ENCODE measurements at regions not wholly inside any gene's neighbourhood (a gene's known extent, or its start where the extent isn't known, plus 50 kb on each side); places are given as distances from the start of the nearest gene placed in this dataset.

- H3K27ac ChIP-seq (ENCODE audit: low read depth, low read length), result no peak overlapping the region
- DNase-seq (ENCODE audit: low read depth, low spot score), result no peak
- ChIA-PET CTCF (interaction anchor here (0.7 to 2.2 kb wide), 3 partner anchors 31 to 223 kb away, joined by 3 to 7 read pairs (median 3); no protein-coding TSS in a partner anchor), POLR2A (no interaction called here)
- no peak for TF ChIP-seq CTCF (IDR thresholded peaks at IDR 0.05; ENCODE audit: low read depth, low read length)
- H3K27me3 ChIP-seq (ENCODE audit: control insufficient read depth, insufficient read depth, low read length), result no peaks in the 10 kb centered on the region
- H3K9me3 ChIP-seq (ENCODE audit: control insufficient read depth, insufficient read depth, low read length), result no peaks in the 10 kb centered on the region
- H3K4me3 ChIP-seq (ENCODE audit: low read depth, low read length), result no peak overlapping the region
Measured at GRCh38 chr3:113065336-113065735, 74.6 kb downstream of the GTPBP8 start.

GRCh38 chr3:113070072-113070640 lies 79.4 kb downstream of the GTPBP8 start:
- Histone ChIP-seq H3K27ac (ENCODE audit: low read depth, low read length) (no peak overlapping the region), H3K27me3 (ENCODE audit: control insufficient read depth, insufficient read depth, low read length) (peaks cover 3% of the 10 kb centered on the region), H3K9me3 (ENCODE audit: control insufficient read depth, insufficient read depth, low read length) (no peaks in the 10 kb centered on the region), H3K4me3 (ENCODE audit: low read depth, low read length) (no peak overlapping the region)
- CTCF ChIA-PET, result interaction anchor here (1.2 kb wide), 1 partner anchor 219 kb away, joined by 6 read pairs; no protein-coding TSS in a partner anchor
- POLR2A ChIA-PET, result interaction anchor here (0.6 to 1.0 kb wide), 2 partner anchors 16 to 141 kb away, joined by 3 to 4 read pairs; partner anchors contain the start of gene BOC
- TF ChIP-seq CTCF (IDR thresholded peaks at IDR 0.05; ENCODE audit: low read depth, low read length), result 0 out of 2 replicates have a peak, but pooled peaks have one; percentile 5
- no peak for DNase-seq (ENCODE audit: low read depth, low spot score)

GRCh38 chr3:113070681-113071113 lies 79.9 kb downstream of the GTPBP8 start:
- DNase-seq (ENCODE audit: low read depth, low spot score), result no peak
- Histone ChIP-seq H3K4me3 (ENCODE audit: low read depth, low read length) (no peak overlapping the region), H3K27me3 (ENCODE audit: control insufficient read depth, insufficient read depth, low read length) (peaks cover 3% of the 10 kb centered on the region), H3K9me3 (ENCODE audit: control insufficient read depth, insufficient read depth, low read length) (no peaks in the 10 kb centered on the region), H3K27ac (ENCODE audit: low read depth, low read length) (no peak overlapping the region)
- ChIA-PET POLR2A (interaction anchor here (0.6 kb wide), 1 partner anchor 14 kb away, joined by 6 read pairs; no protein-coding TSS in a partner anchor), CTCF (interaction anchor here (1.2 kb wide), 1 partner anchor 218 kb away, joined by 6 read pairs; no protein-coding TSS in a partner anchor)
- TF ChIP-seq CTCF (IDR thresholded peaks at IDR 0.05; ENCODE audit: low read depth, low read length), result no peak

- DNase-seq (ENCODE audit: low read depth, low spot score), result no peak
- no peak for TF ChIP-seq CTCF (IDR thresholded peaks at IDR 0.05; ENCODE audit: low read depth, low read length)
- H3K27ac ChIP-seq (ENCODE audit: low read depth, low read length), result no peak overlapping the region
- H3K27me3 ChIP-seq (ENCODE audit: control insufficient read depth, insufficient read depth, low read length), result peaks cover 3% of the 10 kb centered on the region
- ChIA-PET POLR2A (no interaction called here), CTCF (no interaction called here)
- no peak overlapping the region for H3K4me3 ChIP-seq (ENCODE audit: low read depth, low read length)
- H3K9me3 ChIP-seq (ENCODE audit: control insufficient read depth, insufficient read depth, low read length), result no peaks in the 10 kb centered on the region
Measured at GRCh38 chr3:113075588-113075987, 84.8 kb downstream of the GTPBP8 start.

- Histone ChIP-seq H3K27me3 (ENCODE audit: control insufficient read depth, insufficient read depth, low read length) (no peaks in the 10 kb centered on the region), H3K27ac (ENCODE audit: low read depth, low read length) (no peak overlapping the region), H3K9me3 (ENCODE audit: control insufficient read depth, insufficient read depth, low read length) (no peaks in the 10 kb centered on the region), H3K4me3 (ENCODE audit: low read depth, low read length) (peak overlapping the region; percentile 18)
- POLR2A ChIA-PET, result no interaction called here
- TF ChIP-seq CTCF (IDR thresholded peaks at IDR 0.05; ENCODE audit: low read depth, low read length), result no peak
- no peak for DNase-seq (ENCODE audit: low read depth, low spot score)
- CTCF ChIA-PET, result interaction anchor here (1.2 kb wide), 1 partner anchor 9 kb away, joined by 5 read pairs; no protein-coding TSS in a partner anchor
Measured at GRCh38 chr3:113079218-113079961, 88.6 kb downstream of the GTPBP8 start.
